HepG2 (cell line): ENCODE measurements at regions not wholly inside any gene's neighbourhood (a gene's known extent, or its start where the extent isn't known, plus 50 kb on each side); places are given as distances from the start of the nearest gene placed in this dataset.

ENCODE experiments used
- BORCS8-MEF2B ChIP-seq: sonication (generic); formaldehyde crosslinking; IDR thresholded peaks from 2 replicates; pipeline ENCODE4 v1.8.0; 2022; ENCODE audit warnings: mild to moderate bottlenecking, missing genetic modification reagents
- DPF2 ChIP-seq: sonication (generic); formaldehyde crosslinking; IDR thresholded peaks from 2 replicates; pipeline ENCODE4 v1.4.0; 2020; ENCODE audit warnings: mild to moderate bottlenecking, low read depth, missing genetic modification reagents, borderline replicate concordance
- EED ChIP-seq: sonication (generic); formaldehyde crosslinking; IDR thresholded peaks from 2 replicates; pipeline ENCODE4 v1.5.0; 2020; ENCODE audit warnings: mild to moderate bottlenecking, missing genetic modification reagents
- EP300 ChIP-seq, 3 experiments: sonication (generic) in 1 of 3; formaldehyde crosslinking in 1 of 3; IDR thresholded peaks; 2 replicates each; pipeline versions ENCODE4 v1.5.1 to v1.6.1; 2011 to 2020; ENCODE audit warnings: low read depth in 2 of 3, low read length in 2 of 3, borderline replicate concordance in 1 of 3, improper control_type of control experiment in 1 of 3, mild to moderate bottlenecking in 1 of 3, missing genetic modification reagents in 1 of 3, moderate library complexity in 1 of 3
- GABPA ChIP-seq, 2 experiments: IDR thresholded peaks; 2 replicates each; pipeline ENCODE4 v1.6.1; 2011 to 2016; ENCODE audit warnings: low read depth in 2 of 2, low read length in 1 of 2, missing biosample characterization in 1 of 2, missing genetic modification characterization in 1 of 2
- HNRNPL ChIP-seq: fragments of 200-400 bp; formaldehyde crosslinking; IDR thresholded peaks from 2 replicates; pipeline ENCODE4 v1.6.1; 2017; ENCODE audit warnings: mild to moderate bottlenecking, low read depth, low read length
- NCOR1 ChIP-seq: fragments of 200-600 bp; sonication (generic); IDR thresholded peaks from 2 replicates; pipeline ENCODE4 v1.7.0; 2017; ENCODE audit warnings: antibody characterized with exemption, low read length, borderline replicate concordance
- PTBP1 ChIP-seq: fragments of 200-400 bp; formaldehyde crosslinking; IDR thresholded peaks from 2 replicates; pipeline ENCODE4 v1.6.1; 2018; ENCODE audit warnings: low read length, low read depth; ENCODE audit not compliant: poor library complexity, severe bottlenecking
- ZNF616 ChIP-seq: sonication (generic); formaldehyde crosslinking; IDR thresholded peaks from 2 replicates; pipeline ENCODE4 v1.5.0; 2020; ENCODE audit warnings: low read depth, mild to moderate bottlenecking, missing genetic modification reagents
- TF ChIP-seq, protein P1 (sequence below): sonication (generic); formaldehyde crosslinking; IDR thresholded peaks from 2 replicates; pipeline ENCODE4 v1.5.0; 2020; ENCODE audit warnings: mild to moderate bottlenecking, missing genetic modification reagents, moderate library complexity
- TF ChIP-seq, protein P2 (sequence below): sonication (generic); formaldehyde crosslinking; IDR thresholded peaks from 2 replicates; pipeline ENCODE4 v1.4.0; 2020; ENCODE audit warnings: missing genetic modification reagents

DNA sequence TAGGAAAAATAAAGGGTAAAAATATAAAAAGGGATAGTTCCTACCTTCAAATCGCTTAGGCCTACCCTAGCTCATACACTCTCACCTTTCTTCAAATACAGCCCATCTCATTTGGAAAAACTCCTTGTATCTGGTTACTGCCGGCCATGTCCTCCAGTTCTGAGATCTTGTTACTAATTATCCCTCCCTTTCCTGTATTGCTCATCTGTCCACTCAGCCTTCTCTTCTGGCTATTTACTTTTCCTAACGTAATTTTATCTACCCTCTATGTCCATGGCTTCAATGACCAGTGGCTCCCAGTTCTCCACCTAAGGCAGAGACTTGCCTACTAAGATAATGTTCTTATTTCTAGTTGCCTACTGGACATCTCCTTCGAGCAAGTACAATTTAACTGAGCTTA is 342.9 kb upstream of the ACVR2A start:
- TF ChIP-seq GABPA (IDR thresholded peaks at IDR 0.05; ENCODE audit: low read depth, low read length) = no peak
- TF ChIP-seq GABPA (CRISPR knock-in tag; IDR thresholded peaks at IDR 0.05; ENCODE audit: low read depth) = no peak
- TF ChIP-seq, protein P1, sequence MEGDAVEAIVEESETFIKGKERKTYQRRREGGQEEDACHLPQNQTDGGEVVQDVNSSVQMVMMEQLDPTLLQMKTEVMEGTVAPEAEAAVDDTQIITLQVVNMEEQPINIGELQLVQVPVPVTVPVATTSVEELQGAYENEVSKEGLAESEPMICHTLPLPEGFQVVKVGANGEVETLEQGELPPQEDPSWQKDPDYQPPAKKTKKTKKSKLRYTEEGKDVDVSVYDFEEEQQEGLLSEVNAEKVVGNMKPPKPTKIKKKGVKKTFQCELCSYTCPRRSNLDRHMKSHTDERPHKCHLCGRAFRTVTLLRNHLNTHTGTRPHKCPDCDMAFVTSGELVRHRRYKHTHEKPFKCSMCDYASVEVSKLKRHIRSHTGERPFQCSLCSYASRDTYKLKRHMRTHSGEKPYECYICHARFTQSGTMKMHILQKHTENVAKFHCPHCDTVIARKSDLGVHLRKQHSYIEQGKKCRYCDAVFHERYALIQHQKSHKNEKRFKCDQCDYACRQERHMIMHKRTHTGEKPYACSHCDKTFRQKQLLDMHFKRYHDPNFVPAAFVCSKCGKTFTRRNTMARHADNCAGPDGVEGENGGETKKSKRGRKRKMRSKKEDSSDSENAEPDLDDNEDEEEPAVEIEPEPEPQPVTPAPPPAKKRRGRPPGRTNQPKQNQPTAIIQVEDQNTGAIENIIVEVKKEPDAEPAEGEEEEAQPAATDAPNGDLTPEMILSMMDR (CRISPR knock-in tag) = no peak
- TF ChIP-seq ZNF616 = no peak
- TF ChIP-seq, protein P2, sequence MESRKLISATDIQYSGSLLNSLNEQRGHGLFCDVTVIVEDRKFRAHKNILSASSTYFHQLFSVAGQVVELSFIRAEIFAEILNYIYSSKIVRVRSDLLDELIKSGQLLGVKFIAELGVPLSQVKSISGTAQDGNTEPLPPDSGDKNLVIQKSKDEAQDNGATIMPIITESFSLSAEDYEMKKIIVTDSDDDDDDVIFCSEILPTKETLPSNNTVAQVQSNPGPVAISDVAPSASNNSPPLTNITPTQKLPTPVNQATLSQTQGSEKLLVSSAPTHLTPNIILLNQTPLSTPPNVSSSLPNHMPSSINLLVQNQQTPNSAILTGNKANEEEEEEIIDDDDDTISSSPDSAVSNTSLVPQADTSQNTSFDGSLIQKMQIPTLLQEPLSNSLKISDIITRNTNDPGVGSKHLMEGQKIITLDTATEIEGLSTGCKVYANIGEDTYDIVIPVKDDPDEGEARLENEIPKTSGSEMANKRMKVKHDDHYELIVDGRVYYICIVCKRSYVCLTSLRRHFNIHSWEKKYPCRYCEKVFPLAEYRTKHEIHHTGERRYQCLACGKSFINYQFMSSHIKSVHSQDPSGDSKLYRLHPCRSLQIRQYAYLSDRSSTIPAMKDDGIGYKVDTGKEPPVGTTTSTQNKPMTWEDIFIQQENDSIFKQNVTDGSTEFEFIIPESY (CRISPR knock-in tag) = no peak
- no peak for TF ChIP-seq BORCS8-MEF2B (CRISPR knock-in tag)
- TF ChIP-seq NCOR1 = no peak
- no peak for TF ChIP-seq PTBP1
- TF ChIP-seq HNRNPL = no peak
- TF ChIP-seq DPF2 (CRISPR knock-in tag) = no peak
- TF ChIP-seq EP300 (IDR thresholded peaks at IDR 0.05; ENCODE audit: low read depth in 2 of 2, low read length in 2 of 2) = no peak
- no peak for TF ChIP-seq EP300 (CRISPR knock-in tag; IDR thresholded peaks at IDR 0.05; ENCODE audit: borderline replicate concordance)
- no peak for TF ChIP-seq EED (CRISPR knock-in tag)
